Right hindlimb (tissue), 1 donor: ENCODE measurements at regions not wholly inside any gene's neighbourhood (a gene's known extent, or its start where the extent isn't known, plus 50 kb on each side); places are given as distances from the start of the nearest gene placed in this dataset.
A peak's percentile ranks its signal among the peaks of the same experiment; 100 is the strongest.

ENCODE experiments used
- DNase-seq: peaks from one replicate; pipeline ENCODE4 v3.0.0-alpha.2; 2018

DNA sequence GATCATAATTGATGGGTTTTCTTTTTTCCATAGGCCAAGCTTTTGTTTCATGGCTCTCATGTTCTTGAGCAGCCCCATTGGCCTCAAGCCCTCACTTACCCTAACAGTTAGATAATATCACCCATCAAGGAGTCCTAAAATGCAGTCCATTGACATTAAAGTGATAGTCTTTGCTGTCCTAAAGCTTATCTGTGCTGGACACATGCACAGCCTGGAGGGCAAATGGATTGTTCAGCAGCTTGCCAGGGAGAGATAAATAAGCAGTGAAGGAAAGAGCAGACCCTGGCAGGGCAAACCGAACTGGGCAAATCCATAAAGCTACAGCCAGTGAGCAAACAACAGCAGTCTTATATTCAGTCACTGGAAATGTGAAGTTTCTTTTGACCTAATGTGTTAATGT is 199.6 kb upstream of the MID1 start:
- no peak for DNase-seq

DNA sequence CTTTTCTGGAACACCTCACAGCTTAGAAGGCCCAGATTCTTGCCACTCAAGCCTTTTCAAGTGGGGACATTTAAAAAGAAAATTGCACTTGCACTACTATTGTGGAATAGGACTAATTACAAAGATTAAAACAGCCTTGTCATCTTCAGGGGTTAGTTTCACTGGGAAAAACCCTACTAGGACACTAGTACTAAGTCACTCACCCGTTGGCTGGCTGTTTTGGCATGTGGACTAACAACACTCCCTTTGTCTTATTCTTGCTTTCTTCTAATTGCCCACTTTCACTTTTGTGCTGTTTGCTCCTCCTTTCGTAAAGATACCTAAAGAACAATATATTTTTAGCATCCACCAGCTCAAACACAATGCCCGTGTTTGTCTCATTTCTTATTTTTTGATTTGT is 200.9 kb upstream of the MID1 start:
- no peak for DNase-seq

DNA sequence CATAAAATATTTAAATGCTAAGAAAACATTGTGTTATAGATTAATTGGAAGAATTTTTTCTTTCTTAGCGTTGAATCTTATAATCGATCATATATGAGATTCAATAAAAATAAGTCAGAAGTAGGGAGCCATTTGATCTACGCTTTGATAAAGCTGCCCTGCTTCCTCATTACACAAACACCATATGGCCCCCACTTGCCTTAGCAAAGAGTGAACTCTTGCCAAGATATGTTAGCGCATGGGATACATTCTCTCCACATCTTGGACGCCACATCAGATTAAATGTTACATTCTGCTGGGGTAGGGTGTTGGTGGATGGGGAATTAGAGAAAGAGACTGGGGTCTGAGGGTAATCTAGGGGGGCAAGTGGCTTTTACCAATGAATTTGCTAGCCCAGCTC is 207.7 kb upstream of the MID1 start:
- DNase-seq, result no peak

DNA sequence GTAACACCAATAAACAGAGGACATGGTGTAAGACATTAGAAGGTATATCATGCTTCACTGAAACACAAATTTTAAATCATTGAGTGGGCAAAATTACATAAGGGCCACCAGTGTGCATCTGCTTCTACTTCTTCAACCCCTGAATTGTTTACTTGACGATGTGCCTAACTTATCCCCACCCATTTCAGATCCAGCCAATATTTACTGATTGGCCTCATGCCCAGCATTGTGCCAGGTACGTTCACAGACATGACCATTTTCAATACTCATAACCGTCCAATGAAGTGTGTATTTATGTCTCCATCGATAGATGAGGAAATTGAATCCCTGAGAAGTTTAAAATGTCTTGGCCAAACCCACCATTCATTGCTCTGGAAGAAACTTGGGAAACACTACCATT is 208.3 kb upstream of the MID1 start:
- no peak for DNase-seq

DNA sequence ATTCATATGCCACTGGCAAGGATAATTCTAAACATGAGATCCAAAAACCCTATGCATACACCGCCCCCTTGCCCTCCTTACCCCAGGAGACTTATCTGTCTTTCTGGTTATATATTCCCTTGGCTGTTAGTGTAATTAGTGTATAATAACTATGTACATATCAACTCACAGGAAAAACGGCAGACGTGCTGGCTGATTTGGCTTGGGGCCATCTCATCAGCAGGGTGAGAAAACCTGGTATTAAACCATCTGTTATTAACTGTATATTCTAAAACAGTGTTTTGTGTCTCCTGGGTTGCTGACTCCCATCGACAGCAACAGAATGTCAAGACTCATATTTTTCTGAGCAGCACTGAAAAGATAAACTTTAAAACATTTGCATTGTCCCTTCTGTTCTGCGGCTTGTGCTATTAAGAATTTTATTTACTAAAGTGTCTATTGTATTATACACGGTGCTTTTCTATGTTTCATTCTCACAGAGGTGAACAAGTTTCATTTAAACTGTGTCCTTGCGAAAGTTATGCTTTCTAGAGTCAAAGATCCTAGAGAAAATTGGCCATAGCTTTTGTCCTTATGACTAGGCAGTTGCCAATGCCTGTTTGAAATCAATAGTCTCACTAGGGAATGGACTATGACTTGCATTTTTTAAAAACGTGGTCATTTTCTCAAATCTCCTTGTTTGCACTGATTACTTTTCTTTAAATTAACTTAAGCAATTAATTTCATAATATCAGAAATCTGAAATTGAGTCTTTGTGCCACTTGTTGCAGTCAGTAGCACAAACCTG is 211.5 kb upstream of the MID1 start:
- no peak for DNase-seq

DNA sequence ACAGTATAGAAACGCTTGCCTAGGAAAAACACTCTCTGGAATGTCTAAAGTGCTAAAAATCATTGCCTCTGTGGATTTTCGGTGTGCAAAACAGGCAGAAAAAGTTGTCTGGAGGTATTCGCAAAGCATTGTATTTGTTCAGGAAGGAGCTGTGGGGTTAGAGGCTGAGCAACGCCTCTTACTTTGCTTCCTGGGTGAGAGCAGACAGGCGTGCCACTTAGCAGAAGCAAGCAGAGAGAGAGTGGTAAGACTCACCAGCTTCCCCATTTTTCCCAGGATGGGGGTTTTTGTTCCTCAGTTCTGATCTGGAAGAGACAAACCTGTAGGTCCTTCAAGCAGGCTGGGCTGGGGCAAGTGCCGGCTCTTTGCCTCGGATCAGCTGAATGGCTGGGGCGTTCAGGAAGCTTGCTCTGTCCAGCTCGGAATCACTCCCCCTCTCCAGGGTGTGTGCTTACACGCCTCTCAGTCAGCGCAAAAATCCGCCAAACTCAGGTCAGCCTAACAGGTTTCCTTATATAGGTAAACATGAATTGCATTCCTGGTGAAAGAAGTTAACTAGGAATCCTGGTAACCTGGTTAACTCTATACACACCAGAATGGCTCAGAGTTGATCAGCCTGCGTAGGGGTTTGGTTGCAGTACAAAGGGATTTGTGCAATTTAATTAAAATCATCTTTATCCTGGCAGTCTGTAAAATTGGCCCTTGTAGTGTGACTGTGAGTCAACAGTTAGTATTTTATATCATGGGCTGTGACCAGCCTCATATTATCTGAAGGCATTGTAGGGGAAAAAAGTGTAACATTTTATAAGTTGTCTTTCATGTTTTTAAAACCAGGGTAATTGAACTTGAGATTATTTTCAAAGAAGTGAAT is 213.1 kb upstream of the MID1 start:
- peak; percentile 58 for DNase-seq

DNA sequence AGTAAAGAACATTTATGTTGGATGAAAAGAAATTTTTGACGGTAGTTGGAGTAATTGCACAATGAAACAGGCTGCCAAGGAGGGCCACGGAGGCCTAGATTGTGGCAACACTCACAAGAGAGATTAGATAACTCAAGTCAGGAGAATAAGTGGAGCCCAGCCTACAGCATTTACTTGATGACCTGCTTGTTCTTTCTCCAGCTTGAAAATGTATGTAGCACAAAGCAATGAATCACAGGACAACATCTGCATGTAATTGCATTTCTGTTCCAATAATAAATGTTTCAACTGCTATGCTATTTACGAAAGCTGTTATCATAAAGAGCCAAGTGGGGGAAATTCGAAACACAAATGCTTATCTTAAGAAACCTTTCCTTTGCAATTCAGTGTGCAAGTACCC is 221.2 kb upstream of the MID1 start:
- peak; percentile 22 for DNase-seq

DNA sequence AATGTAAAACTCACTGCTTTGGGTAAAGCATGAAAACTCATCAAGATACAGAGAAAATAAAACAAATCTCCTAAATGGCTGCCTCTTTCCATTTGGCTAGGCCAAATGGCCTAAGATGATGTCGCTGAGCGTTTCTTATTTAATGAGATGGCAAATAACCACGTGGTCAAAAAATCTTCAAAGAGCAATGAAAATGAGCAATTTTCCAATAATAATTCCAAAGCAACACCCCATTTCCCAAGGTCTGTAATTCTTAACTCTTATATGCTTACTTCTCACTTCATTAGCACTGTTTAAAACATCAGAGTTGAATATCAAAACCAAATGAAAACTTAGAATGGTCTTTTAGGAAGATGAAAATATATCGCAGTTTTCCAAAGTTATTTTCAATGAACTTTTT is 222.3 kb upstream of the MID1 start:
- no peak for DNase-seq

DNA sequence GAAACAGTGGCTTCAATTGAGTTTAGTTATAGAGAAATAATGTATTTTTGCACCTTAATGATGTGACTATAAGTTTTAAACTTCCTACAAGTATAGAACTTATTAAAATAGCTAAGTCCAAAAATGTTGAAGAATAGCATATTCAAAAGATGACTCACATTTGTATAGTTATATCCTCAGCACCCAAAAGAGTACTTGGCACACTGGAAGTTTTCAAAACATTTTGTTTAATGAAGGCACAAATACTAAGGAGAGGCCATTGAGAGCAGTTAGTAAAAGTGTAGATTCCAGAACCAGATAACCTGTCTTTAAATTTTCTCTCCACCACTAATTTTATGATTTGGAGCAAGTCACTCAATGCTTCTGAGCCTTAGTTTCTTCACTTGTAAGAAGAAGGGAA is 226.9 kb upstream of the MID1 start:
- DNase-seq, result no peak

DNA sequence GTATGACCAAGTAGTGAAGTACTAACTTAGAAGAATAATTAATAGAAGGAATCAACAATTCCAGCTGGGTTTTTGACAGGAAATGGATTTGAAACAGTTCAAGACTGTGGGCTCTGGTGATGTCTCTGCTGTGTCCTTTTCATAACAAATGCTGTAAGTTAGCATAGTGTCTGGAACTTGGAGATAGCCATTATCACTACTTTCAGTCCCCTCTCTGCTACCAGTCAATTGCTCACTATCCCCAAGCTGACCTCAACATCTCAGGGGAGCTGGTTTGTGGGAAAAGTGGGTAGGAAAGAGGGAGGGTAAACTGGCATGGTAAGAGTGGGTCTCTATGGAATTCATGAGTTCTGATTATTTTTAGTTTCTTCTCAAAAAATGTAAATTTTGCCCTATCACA is 231.4 kb upstream of the MID1 start:
- no peak for DNase-seq

DNA sequence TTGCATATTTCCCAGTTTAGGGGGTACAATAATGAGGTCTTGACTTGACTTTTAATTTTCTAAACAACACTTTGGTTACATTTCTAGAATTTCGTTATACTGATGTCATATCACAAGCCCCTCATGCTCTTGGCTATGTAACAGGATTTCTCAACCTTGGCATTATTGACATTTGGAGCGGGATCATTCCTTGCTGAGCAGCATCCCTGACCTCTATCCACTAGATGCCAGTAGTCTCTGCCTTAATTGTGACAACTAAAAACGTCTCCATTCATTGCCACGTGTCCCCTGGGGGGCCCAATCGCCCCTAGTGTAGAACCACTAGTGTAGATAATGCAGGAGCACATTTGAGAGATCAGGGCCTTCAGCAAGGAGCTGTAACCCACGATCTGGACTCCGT is 234.2 kb upstream of the MID1 start:
- DNase-seq, result no peak

DNA sequence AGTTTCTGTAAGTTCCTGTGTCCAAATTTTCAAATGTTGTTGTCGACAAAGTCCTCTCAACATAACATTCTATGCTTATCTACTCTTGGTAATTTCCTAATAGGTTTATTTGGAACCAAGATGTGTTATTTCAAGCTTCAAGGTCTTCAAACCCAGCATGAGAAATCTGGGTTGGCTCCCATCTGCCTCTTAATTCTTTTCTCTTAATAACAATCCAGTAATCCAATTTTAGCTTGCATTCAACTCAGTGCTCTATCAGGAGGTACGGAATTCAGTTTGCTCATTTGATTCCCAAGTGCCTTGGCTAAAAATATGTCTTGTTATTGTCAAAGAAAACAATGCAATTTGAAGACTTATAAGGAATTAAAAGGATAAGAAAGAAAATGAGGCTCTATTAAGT is 235.5 kb upstream of the MID1 start:
- DNase-seq, result no peak

DNA sequence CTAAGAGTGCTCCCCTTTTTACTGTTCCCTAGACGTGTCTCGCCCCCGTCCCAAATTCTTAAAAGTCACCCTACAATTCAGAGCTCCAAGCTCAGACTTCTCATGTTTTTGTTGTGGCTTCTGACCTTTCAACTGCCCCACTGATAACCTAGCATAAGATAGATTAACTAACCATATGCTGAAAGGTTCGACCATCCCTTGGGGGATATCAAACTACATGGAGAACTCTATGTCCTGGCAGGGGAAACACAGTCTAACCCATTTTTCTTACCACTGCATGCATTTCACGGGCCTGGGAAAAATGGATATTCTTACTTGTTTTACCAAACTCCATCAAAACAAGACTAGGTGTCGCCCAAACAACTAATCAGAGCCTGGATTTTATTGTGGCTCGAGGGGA is 236.4 kb upstream of the MID1 start:
- DNase-seq, result no peak

DNA sequence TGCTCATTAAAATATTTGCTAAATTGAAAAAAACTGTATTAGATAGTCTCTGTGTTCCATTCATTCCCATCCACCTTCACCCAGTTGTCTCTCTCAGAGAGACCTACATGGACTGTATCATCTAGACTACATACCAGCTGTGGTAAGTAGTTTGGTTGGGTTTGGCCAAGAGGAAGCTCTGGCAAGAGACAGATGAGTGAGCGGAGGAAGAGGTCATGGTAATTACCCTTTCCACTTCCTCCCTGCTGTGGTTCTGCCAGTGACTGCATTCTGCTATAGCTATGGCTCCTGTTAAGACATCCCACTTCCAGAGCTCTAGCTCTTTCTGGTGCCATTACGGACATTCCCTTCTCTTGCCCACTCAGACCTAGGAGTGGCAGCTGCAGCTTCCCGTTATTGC is 239.0 kb upstream of the MID1 start:
- no peak for DNase-seq

DNA sequence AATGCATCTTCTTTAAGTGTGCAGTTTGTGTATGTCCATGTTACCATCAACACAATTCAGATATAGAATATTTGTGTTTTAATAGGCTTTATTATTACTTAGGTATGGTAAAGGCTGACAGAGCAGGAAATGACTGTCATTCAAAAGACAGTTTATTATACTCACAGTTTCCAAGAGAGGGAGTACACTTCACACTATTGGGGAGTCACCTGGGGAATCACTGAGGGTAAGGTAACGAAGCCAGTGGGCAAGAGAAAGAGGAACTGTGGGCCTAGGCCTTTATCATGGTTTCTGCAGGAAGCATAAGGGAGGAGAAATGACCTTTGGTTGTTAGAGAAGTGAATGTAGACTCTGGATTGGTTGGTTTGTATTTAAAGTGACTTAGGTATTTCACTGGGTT is 235.1 kb upstream of the HCCS start:
- DNase-seq, result no peak

DNA sequence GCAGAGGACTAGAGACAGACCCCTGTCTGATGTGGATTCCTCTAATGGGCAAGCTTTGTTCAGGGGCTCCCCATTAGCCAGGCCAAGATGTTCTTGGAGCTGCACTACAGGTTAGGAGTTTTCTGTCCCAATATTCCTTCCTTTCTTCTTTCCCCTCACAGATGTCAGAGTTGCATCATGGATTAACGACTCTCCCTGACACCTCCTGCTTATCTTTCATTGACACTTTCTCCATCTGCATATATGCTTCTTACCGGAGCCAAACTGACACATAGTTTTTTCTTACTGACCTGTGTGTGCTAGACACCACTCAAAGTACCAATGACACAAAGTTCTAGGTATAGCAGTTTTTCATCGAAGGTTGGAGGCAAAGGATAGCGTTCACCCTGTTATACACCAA is 228.6 kb upstream of the HCCS start:
- DNase-seq, result no peak

DNA sequence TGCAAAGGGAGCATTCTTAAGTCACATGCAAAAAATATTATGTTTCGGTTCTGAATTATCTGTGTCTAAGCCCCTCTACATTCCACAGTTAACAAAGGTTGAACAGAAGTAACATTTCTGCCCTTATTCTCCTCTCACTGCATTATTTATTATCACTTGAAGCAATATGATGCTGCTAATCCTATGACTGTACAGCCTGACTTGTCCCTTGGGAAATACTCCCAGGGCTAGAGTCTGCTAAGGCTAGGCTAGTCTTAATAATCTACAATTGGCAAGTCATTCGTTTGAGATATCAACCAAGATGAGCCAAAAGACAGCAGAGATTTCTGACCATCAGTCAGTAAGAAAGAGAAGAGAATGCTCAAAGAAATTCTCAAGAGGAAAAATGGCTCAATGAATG is 226.9 kb upstream of the HCCS start:
- DNase-seq, result no peak

DNA sequence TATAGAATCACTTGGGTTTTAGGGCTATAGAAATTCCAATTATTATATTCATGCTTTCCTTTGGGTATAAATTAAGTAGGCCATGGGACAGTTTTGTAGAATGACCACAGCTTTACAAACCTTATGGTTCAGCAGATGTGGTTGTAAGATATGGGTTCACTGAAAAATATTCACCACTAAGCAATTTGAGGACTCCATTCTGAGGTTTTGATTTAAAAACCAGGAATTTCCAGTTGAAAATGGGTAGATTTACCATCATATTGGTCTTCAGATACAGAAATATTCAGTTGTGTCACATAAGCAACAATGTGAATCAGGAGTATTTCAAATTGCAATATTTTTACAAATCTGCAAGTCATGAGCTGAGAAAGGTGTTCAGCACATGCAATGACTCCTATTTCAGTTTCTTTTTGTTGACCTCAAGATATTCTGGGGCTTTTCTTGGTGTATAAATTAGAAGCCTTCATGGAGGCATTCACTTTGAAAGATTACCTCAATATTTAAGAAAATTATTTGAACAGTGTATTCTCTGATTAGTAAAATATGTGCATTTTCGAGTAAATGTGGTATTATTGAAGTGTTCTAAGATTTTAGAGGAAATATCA is 218.4 kb upstream of the HCCS start:
- no peak for DNase-seq

DNA sequence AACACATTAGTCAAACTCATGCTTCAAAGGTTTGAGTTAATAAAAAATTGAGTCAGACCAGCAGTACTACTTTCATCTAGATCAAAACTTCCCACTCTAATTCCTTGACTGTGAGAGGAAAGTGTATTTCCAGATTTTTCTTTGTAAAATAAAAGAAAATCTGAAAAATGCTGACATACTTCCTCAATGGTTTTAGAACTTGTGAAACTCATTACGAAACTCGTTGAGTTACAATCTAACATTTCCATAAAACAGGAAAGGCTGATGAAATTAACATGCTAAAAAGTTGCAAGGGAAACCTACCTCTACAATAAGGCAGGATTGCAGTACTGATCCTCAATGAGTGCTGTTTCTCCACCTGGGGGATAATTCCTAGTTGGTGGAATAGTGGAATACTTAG is 217.8 kb upstream of the HCCS start:
- no peak for DNase-seq

DNA sequence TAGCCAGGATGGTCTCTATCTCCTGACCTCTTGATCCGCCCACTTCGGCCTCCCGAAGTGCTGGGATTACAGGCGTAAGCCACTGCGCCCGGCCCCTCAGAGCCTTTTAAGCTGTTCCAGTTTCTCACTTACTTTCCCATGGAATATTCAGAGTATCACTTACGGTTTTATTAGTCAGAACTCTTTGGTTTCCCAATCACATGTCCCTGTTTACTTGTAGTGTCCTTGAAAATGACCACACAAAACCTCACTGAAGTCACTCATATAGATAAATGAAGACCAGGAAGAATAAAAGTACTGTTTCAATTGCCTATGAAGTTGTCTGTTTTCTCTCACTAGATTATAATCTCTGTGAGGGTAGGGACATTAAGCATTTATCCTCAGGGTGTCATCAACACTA is 217.2 kb upstream of the HCCS start:
- DNase-seq, result no peak

DNA sequence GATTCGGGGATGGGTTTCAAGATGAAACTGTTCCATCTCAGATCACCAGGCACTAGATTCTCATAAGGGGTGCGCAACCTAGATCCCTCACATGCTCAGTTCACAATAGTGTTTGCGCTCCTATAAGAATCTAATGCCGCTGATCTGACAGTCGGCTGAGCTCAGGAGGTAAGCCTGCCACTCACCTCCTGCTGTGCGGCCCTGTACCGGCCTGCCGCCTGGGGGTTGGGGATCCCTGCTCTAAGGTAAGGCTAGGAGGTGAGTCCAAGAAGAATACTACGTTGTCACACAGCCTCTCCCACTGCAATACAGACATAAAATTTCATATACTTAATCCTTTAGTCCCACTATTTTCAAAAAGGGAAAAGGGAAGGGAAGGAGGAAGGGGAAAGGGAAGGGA is 213.4 kb upstream of the HCCS start:
- no peak for DNase-seq

DNA sequence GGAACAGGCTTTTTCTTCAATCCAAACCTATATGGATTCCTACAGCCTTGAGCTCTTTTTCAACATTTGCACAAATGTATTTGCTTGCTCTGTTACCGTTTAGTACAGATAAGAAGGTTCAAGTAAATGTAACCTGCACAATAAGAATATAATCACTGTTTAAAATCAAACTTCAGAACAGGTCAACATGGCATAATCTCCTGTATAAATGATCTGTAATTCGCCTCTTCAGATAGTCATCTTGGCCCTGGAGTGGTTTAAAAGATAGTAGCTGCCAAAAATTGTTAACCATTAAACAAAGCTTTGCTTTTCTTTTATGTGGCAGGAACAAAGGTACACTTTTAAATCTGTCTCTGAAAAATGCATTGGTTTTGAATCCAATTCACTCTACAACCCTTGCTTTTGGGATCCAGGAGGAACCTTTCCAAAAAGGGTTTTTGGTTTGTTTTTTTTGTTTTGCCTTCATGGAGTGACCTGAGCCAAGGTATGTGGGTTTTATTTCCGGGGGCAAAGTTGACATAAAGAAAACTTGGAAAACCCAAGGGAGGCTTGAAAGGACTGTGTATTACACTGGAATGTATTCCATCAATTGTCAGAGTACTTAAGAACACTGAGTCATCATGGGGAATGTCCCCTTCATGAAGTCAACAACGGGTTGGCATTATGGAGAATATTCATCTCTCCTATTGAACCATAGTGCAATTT is 210.4 kb upstream of the HCCS start:
- no peak for DNase-seq

DNA sequence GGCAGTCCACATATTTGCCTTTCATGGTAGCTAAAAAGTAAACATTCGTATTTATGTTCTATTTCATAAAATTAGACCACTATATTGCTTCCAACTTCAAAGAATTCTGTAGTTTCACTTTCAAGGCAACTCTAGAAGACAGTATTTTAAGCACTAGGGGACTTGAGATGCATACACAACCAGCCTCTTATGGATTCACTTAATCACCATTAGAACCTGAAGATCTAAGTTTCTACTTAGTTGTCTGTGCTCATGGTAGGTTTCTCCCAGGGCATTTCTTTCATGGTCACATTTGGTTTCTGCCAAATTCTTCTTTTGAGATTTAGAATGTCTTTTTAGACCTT is 209.9 kb upstream of the HCCS start:
- DNase-seq, result no peak

DNA sequence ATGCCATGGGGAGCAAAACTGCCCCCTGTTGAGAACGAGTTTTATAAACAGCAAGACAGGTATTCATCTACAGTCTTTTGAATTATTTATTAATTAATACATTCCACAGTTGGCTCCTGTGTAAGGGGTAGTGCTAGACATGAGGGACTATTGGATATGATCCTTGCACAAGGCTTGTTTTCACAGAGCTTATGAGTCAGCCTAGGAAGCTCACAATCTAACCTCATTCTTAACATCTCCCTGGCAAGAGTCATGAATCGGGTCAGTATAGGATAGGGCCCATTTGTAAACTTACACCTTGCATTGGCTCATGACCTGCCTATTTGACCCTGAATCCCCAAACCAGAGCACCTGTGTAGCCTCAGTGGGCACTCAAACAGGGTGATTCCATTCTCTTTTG is 209.1 kb upstream of the HCCS start:
- no peak for DNase-seq
